ENCODE measurements at regions not wholly inside any gene's neighbourhood (a gene's known extent, or its start where the extent isn't known, plus 50 kb on each side); places are given as distances from the start of the nearest gene placed in this dataset.

DNA sequence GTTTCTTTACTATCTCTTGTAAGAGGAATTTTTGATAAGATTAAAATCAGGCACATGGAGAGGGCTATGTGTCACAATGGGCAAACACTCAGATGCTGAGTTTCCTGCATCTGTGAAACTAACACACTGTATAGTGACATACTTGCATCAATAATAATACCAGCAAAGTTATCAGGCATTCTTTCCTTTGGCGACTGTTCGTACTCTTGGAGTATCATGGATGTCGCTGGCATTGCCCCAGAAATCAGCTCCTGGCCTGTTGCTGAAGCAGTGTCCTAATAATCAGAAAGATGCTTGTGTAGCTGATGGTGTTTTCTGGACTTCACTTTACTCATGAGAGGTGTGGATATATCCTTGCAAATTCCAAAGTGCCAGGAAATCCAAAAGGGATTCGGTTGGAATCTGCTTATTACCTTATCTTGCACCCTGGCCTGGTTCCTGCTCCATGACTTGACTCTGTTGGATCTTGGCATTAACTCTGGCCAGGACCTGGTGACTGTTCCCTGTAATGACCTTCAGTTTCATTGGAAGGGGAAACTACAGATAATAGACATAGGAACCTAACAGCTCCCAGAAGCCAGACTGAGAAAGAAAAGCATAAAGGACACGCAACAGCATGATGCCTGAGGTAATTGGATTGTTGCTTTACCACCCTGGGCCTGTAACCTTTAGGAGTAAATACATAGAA lies 762.5 kb upstream of the GRIA3 start:
- TF ChIP-seq POLR2A (IDR thresholded peaks at IDR 0.05), result no peak
- TF ChIP-seq, protein P1, sequence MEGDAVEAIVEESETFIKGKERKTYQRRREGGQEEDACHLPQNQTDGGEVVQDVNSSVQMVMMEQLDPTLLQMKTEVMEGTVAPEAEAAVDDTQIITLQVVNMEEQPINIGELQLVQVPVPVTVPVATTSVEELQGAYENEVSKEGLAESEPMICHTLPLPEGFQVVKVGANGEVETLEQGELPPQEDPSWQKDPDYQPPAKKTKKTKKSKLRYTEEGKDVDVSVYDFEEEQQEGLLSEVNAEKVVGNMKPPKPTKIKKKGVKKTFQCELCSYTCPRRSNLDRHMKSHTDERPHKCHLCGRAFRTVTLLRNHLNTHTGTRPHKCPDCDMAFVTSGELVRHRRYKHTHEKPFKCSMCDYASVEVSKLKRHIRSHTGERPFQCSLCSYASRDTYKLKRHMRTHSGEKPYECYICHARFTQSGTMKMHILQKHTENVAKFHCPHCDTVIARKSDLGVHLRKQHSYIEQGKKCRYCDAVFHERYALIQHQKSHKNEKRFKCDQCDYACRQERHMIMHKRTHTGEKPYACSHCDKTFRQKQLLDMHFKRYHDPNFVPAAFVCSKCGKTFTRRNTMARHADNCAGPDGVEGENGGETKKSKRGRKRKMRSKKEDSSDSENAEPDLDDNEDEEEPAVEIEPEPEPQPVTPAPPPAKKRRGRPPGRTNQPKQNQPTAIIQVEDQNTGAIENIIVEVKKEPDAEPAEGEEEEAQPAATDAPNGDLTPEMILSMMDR (IDR thresholded peaks at IDR 0.05), result no peak

Measured in thyroid gland (tissue), 4 donors.